Activated naive CD4-positive, alpha-beta T cell treated with anti-CD3 and anti-CD28 coated beads, Interleukin-2, amount 10 ng/mL, durations not matched to agents 7 days and 5 days (primary cell): ENCODE measurements at regions not wholly inside any gene's neighbourhood (a gene's known extent, or its start where the extent isn't known, plus 50 kb on each side); places are given as distances from the start of the nearest gene placed in this dataset.

Experiments
- CTCF ChIA-PET: fragments of 350-600 bp; sonication (Branson Sonifier 250); formaldehyde crosslinking; loops from one replicate; lab custom pipeline; 2021; ENCODE audit warnings: antibody characterized with exemption; lab: Charles Lee
- DNase-seq: peaks from one replicate; pipeline ENCODE4 v3.0.0-alpha.2; 2020
- H3K27ac Mint-ChIP-seq: one replicate; pipeline ENCODE4 v1.8.0; 2021; ENCODE audit warnings: mild to moderate bottlenecking, moderate library complexity, mixed read lengths
- H3K27me3 Mint-ChIP-seq: one replicate; pipeline ENCODE4 v1.8.0; 2021; ENCODE audit warnings: mild to moderate bottlenecking, mixed read lengths
- H3K36me3 Mint-ChIP-seq: one replicate; pipeline ENCODE4 v1.8.0; 2021; ENCODE audit warnings: mixed read lengths
- H3K4me1 Mint-ChIP-seq: one replicate; pipeline ENCODE4 v1.8.0; 2021; ENCODE audit warnings: mixed read lengths
- H3K4me3 Mint-ChIP-seq: one replicate; pipeline ENCODE4 v1.8.0; 2021; ENCODE audit warnings: mild to moderate bottlenecking, moderate library complexity, mixed read lengths
- H3K9me3 Mint-ChIP-seq: one replicate; pipeline ENCODE4 v1.8.0; 2021; ENCODE audit warnings: mixed read lengths

DNA sequence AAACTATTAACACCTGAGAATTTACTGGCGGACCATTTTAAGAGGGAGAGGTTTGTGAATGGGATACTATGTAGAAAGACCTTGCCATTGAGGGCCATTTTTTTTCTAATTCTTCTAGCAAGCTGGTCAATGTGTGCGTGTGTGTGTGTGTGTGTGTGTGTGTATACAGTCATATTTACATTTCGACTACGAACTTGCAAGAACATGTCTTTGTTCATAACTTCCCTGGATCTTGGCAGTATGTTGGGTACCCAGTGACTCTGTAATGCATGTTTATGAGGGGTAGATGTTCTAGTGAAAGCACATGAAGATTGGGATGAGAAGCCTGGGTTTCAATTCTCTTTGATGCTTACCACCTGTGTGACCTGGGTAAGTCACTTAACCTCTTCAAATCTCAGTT, 133.6 kb downstream of the UBE2E3 start:
- Mint-ChIP-seq H3K36me3 (peaks cover 25% of the 10 kb centered on the region), H3K27me3 (no peaks in the 10 kb centered on the region), H3K4me3 (no peak overlapping the region), H3K4me1 (peaks cover 12% of the 10 kb centered on the region), H3K27ac (no peak overlapping the region), H3K9me3 (peaks cover 17% of the 10 kb centered on the region)
- DNase-seq: no peak
- CTCF ChIA-PET: no interaction called here

DNA sequence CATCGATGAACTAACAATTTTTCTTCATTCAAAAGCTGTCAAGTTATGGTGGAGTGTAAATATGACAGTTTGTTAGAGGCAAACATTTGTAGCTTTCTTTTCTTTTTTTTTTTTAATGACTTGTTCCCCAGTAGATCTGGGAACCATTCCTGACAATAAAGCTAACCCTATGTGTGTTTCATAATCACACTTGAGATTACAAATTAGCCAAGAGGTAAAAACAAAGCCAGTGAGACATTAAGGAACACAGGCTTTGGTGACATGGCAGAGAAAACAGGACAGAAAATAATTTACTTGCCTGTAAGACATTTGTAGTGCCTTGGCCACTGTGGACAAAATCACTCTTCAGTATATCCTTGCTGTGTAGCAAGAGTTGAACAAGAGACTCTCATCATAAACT, 135.9 kb downstream of the UBE2E3 start:
- DNase-seq: no peak
- H3K27me3 Mint-ChIP-seq: no peaks in the 10 kb centered on the region
- no peak overlapping the region for H3K27ac Mint-ChIP-seq
- peaks cover 21% of the 10 kb centered on the region for H3K4me1 Mint-ChIP-seq
- peaks cover 23% of the 10 kb centered on the region for H3K36me3 Mint-ChIP-seq
- CTCF ChIA-PET: no interaction called here
- H3K9me3 Mint-ChIP-seq: peaks cover 20% of the 10 kb centered on the region
- no peak overlapping the region for H3K4me3 Mint-ChIP-seq

DNA sequence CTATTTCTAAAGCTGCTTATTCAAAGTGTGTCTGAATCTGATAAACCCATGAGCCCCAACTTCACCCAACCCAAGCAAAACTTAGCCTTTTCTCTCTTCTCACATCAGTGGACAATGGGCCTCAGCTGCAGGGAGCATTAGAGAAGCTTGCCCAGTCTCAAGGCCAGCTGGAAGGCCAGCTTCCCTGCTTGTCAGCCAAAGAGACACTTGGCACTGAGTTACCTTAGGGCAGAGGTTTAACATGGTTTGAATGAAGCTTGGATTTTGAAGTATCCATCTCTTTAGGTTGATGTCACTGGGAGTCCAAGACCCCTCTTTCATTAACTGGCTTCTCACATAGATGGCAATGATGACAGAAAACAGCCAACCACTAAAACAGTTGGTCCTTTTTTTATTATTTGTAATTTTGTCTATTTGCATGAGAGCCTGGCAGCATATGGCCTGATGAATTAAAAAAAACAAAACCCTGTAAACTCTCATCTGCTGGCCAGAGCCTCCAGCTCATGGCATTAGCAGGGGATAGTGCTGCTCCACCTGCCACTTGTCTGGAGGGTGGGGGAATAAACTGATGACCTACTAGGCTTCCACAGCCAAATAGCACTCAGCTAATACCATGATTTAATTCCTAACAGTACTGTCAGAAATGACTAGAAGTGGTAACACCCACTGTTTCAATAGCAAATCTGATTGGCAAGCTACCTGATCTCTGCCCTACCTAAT, 137.0 kb downstream of the UBE2E3 start:
- CTCF ChIA-PET: interaction anchor here (0.7 kb wide), 1 partner anchor 144 kb away, joined by 4 read pairs; no protein-coding TSS in a partner anchor
- Mint-ChIP-seq H3K27ac (no peak overlapping the region), H3K4me1 (peaks cover 30% of the 10 kb centered on the region), H3K4me3 (no peak overlapping the region), H3K9me3 (peaks cover 20% of the 10 kb centered on the region), H3K27me3 (no peaks in the 10 kb centered on the region), H3K36me3 (peaks cover 29% of the 10 kb centered on the region)
- DNase-seq: no peak

DNA sequence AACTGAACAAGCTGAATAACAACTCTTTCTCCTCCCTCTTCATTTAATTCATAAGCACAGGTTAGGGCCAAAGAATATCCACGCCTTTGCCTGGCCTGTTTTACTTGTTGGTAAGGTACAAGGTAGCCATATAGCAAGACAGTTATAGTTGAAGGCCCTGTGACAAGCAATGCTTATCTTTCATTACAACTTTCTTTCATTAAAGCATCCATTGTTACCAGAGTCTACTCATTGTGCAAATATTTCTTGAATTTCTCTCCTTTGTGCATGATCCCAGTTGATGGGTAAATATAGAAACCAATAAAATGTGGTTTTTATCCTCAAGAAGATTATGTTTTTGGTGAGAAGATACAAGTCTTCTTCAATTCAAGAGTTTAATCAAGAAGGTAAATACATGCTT, 140.2 kb downstream of the UBE2E3 start:
- Mint-ChIP-seq H3K9me3 (peaks cover 18% of the 10 kb centered on the region), H3K36me3 (peaks cover 31% of the 10 kb centered on the region), H3K27ac (no peak overlapping the region), H3K4me3 (no peak overlapping the region), H3K27me3 (no peaks in the 10 kb centered on the region), H3K4me1 (peaks cover 51% of the 10 kb centered on the region)
- DNase-seq: no peak
- CTCF ChIA-PET: interaction anchor here (1.0 to 2.8 kb wide), 3 partner anchors 9 to 346 kb away, joined by 3 to 15 read pairs (median 3); no protein-coding TSS in a partner anchor

DNA sequence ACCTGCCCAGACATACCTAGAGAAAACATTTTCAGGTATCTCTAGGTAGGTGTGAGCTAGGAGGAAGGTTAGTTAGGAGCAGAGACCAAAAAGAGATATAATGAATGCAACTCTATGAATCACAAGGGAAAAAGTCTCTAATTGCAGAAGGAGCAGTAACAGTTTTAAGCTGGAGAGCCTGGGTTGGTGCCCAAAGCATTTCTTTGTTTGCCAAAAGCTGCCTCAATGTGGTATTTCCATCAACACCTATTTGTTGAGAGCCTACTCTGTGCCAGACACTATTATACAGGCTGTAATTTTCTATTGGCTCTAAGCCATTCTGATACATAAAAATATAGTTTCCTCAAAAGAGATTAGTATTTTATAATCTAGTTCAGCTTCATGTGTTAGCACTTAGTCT, 141.6 kb downstream of the UBE2E3 start:
- peaks cover 18% of the 10 kb centered on the region for H3K9me3 Mint-ChIP-seq
- H3K4me1 Mint-ChIP-seq: peaks cover 62% of the 10 kb centered on the region
- H3K36me3 Mint-ChIP-seq: peaks cover 38% of the 10 kb centered on the region
- no peaks in the 10 kb centered on the region for H3K27me3 Mint-ChIP-seq
- H3K4me3 Mint-ChIP-seq: no peak overlapping the region
- CTCF ChIA-PET: interaction anchor here (1.0 to 2.8 kb wide), 7 partner anchors 10 to 345 kb away, joined by 3 to 15 read pairs (median 4); partner anchors contain the start of gene ITGA4
- DNase-seq: no peak
- H3K27ac Mint-ChIP-seq: no peak overlapping the region

DNA sequence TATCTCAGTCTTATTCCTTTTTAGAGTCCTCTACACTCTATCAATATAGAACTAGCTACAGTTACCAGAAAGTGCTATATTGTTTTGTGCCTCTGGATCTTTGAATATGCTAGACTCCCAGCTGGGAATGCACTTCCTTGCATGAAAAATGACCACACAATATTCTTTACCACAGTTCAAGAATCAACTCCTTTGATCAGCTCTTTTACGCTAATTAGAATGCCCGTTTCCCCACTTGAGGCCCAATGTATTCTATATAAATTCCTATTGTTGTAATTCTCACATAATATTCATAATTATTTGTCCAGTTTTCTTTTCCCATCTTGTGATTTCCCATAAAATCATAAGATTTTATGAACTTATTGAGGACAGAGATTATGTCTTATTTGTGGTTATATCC, 142.2 kb downstream of the UBE2E3 start:
- DNase-seq: no peak
- Mint-ChIP-seq H3K4me1 (peaks cover 66% of the 10 kb centered on the region), H3K4me3 (no peak overlapping the region), H3K9me3 (peaks cover 18% of the 10 kb centered on the region), H3K27me3 (no peaks in the 10 kb centered on the region), H3K27ac (no peak overlapping the region), H3K36me3 (peaks cover 38% of the 10 kb centered on the region)
- CTCF ChIA-PET: interaction anchor here (1.0 to 2.8 kb wide), 5 partner anchors 11 to 335 kb away, joined by 4 to 15 read pairs (median 4); partner anchors contain the start of gene ITGA4

DNA sequence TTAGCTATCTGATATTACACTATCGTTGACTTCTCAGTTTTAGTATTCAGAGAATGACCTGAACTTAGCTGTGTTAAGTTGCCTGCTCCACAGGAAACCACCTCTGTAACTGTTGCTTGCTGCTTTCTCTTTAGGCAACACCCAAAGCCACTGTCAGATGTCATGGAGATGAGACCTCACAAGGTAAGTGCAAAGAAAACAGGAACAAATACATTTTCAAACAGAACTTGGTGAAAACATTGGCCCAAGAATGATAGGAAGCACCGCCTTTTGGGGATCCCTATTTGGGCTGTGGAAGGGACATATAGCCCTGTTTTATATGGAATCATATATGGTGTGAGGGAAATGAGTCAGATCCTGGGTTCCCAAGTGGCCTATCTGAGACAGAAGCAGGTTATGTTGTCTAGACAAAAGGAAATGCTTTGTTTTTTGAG, 143.4 kb downstream of the UBE2E3 start:
- peak; percentile 76 for DNase-seq
- CTCF ChIA-PET: interaction anchor here (0.8 to 1.2 kb wide), 3 partner anchors 11 to 181 kb away, joined by 3 to 4 read pairs (median 3); no protein-coding TSS in a partner anchor
- peaks cover 40% of the 10 kb centered on the region for H3K36me3 Mint-ChIP-seq
- H3K4me3 Mint-ChIP-seq: peak overlapping the region; percentile 75
- H3K4me1 Mint-ChIP-seq: peaks cover 76% of the 10 kb centered on the region
- H3K9me3 Mint-ChIP-seq: peaks cover 14% of the 10 kb centered on the region
- H3K27ac Mint-ChIP-seq: peak overlapping the region; percentile 99
- no peaks in the 10 kb centered on the region for H3K27me3 Mint-ChIP-seq

DNA sequence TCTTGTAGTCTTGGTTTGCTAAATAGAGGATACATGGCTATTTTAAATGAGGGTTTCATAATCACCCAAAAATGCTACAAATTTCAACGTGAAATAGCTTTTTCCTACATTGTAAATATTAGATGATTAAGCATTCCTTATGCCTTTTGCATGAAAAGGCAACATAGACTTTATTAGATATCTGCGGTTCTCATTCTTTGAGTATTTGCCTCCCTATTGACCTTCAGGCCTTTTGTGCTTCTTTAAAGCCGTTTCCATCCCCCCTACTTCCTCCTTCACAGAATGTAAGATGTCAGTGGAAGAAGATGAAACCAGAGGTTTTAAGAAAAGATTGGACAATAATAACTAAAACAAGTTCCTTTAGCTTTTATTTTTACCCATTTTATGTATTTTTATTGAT, 144.1 kb downstream of the UBE2E3 start:
- H3K27me3 Mint-ChIP-seq: no peaks in the 10 kb centered on the region
- peaks cover 13% of the 10 kb centered on the region for H3K9me3 Mint-ChIP-seq
- peak overlapping the region; percentile 99 for H3K27ac Mint-ChIP-seq
- CTCF ChIA-PET: interaction anchor here (0.7 to 1.4 kb wide), 5 partner anchors 12 to 333 kb away, joined by 3 to 5 read pairs (median 3); partner anchors contain the start of gene ITGA4
- DNase-seq: no peak
- peaks cover 41% of the 10 kb centered on the region for H3K36me3 Mint-ChIP-seq
- H3K4me1 Mint-ChIP-seq: peaks cover 77% of the 10 kb centered on the region
- peak overlapping the region; percentile 75 for H3K4me3 Mint-ChIP-seq

DNA sequence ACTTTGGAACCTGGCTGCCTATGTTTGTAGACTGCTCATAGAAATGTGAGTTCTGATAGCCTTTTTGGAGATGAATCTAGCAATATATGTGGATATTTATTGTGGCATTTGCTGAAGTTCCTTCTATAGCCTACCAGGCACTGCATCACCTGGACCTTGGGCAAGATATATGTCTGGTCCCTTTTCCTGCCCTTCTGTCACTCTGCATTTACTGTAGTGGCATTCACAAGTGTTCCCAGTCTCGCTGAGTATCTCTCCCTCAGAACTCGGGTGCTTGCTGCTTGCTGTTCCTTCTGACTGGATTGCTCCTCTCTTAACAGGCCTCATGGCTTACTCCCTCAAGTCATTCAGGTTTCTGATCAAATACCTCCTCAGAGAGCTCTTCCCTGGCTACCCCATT, 145.0 kb downstream of the UBE2E3 start:
- CTCF ChIA-PET: interaction anchor here (1.2 to 1.4 kb wide), 3 partner anchors 20 to 332 kb away, joined by 3 to 5 read pairs (median 5); partner anchors contain the start of gene ITGA4
- no peak for DNase-seq
- Mint-ChIP-seq H3K9me3 (peaks cover 13% of the 10 kb centered on the region), H3K4me3 (peak overlapping the region; percentile 75), H3K27me3 (no peaks in the 10 kb centered on the region), H3K27ac (peak overlapping the region; percentile 99), H3K36me3 (peaks cover 43% of the 10 kb centered on the region), H3K4me1 (peaks cover 80% of the 10 kb centered on the region)

DNA sequence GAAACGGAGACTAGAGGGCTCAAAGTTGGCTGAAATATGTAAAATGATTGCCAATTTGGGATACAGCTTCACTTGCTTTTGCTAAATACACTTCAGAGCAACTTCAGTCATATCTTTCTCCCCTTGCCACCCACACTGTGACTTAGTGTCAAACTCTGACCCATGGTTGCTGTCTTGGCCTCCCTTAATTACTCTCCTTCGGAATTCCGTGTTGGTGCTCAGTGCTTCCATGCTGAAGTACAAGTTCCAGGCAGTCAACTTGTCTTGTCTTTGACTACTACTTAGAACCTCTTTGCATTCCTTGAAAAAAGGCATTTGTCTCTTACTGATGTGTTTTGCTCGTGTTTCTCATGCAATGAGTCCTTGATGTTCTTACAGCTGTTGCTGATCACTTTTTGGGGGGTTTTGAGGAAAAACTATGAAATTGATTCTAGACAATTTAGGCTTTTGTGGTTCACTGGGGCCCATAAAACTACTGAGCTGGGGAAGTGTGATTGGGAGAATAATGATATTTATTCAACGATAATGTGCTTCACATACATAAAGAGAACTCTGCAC, 146.0 kb downstream of the UBE2E3 start:
- H3K27me3 Mint-ChIP-seq: no peaks in the 10 kb centered on the region
- peaks cover 42% of the 10 kb centered on the region for H3K36me3 Mint-ChIP-seq
- DNase-seq: no peak
- CTCF ChIA-PET: interaction anchor here (1.2 to 1.5 kb wide), 3 partner anchors 14 to 52 kb away, joined by 3 read pairs; no protein-coding TSS in a partner anchor
- peaks cover 9% of the 10 kb centered on the region for H3K9me3 Mint-ChIP-seq
- peaks cover 79% of the 10 kb centered on the region for H3K4me1 Mint-ChIP-seq
- H3K4me3 Mint-ChIP-seq: peak overlapping the region; percentile 51
- H3K27ac Mint-ChIP-seq: peak overlapping the region; percentile 86

DNA sequence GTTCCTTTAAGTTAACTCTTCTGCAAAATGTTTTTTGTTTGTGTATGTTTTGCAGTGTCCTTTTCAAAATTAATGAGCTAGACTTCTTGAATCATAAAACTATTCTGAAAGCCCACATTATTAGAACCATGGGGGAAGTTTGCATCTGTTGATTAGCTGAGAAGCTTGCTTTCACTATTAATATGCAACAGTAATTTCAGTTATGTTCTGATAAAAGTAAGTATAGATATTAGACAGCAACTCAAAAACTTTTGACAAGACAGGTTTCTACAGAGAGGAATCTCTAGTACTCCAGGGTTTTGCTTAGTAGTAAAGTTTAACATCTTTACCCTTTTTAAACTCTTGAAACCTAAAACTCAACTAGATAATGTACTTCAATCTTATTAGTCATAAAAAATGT, 147.8 kb downstream of the UBE2E3 start:
- Mint-ChIP-seq H3K27ac (peak overlapping the region; percentile 75), H3K4me1 (peaks cover 78% of the 10 kb centered on the region), H3K9me3 (peaks cover 6% of the 10 kb centered on the region), H3K4me3 (no peak overlapping the region), H3K36me3 (peaks cover 39% of the 10 kb centered on the region), H3K27me3 (no peaks in the 10 kb centered on the region)
- no peak for DNase-seq
- CTCF ChIA-PET: interaction anchor here (1.1 to 1.2 kb wide), 2 partner anchors 23 to 327 kb away, joined by 3 to 4 read pairs; no protein-coding TSS in a partner anchor

DNA sequence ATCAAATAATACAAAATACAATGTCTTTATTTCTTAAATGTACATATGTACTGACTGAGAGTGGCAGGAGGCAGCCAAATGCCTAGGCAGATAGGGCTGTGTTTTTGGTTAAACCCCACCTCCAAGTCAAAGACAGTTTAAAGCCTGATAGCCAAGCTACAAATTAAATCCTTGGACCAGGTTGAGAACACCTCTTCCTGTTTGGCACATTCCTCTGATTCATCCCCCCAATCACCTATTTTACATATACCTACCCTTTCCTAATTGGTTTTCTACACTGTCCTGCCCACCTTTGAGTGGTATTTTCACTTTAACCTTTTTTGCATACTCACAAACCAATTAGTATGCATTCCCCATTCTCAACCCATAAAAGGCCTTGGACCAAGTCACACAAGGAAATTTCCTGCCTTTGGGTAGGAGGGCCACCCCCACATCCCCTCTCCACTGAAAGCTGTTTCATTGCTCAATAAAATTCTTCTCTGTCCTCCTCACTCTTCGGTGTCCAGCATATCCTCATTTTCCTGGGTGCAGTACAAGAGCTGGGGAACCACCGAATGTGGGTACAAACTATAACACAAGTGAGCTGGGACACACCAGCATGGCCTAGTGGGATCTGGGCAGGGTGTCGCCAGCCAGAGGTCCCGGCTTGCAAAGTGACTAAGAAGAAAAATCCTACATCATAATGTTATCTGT, 149.1 kb downstream of the UBE2E3 start:
- CTCF ChIA-PET: no interaction called here
- H3K4me1 Mint-ChIP-seq: peaks cover 69% of the 10 kb centered on the region
- peak overlapping the region; percentile 19 for H3K4me3 Mint-ChIP-seq
- peaks cover 7% of the 10 kb centered on the region for H3K9me3 Mint-ChIP-seq
- DNase-seq: no peak
- peak overlapping the region; percentile 40 for H3K27ac Mint-ChIP-seq
- no peaks in the 10 kb centered on the region for H3K27me3 Mint-ChIP-seq
- peaks cover 44% of the 10 kb centered on the region for H3K36me3 Mint-ChIP-seq

DNA sequence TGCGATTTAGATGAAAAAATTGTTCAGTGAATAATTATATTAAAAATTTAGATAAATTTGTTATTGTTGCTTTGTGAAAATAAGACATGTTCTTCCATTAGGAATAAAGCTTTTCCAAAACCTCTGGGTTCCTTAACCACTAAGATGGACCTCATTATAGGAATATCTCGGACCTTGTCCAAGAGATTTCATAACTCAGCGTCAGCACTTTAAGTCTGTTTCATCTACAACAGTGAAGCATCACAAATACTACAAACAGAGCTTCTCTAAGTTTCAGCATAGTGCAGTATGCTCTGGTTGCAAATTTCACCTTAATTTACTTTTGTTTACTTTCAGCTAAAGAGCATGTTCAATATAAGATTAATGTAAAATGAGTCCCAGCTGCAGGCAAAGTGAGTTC, 150.3 kb downstream of the UBE2E3 start:
- H3K4me3 Mint-ChIP-seq: peak overlapping the region; percentile 64
- no peak for DNase-seq
- peaks cover 47% of the 10 kb centered on the region for H3K36me3 Mint-ChIP-seq
- peaks cover 59% of the 10 kb centered on the region for H3K4me1 Mint-ChIP-seq
- no peaks in the 10 kb centered on the region for H3K27me3 Mint-ChIP-seq
- peak overlapping the region; percentile 83 for H3K27ac Mint-ChIP-seq
- H3K9me3 Mint-ChIP-seq: peaks cover 11% of the 10 kb centered on the region
- CTCF ChIA-PET: interaction anchor here (0.9 to 1.5 kb wide), 3 partner anchors 11 to 324 kb away, joined by 4 to 5 read pairs (median 4); no protein-coding TSS in a partner anchor

DNA sequence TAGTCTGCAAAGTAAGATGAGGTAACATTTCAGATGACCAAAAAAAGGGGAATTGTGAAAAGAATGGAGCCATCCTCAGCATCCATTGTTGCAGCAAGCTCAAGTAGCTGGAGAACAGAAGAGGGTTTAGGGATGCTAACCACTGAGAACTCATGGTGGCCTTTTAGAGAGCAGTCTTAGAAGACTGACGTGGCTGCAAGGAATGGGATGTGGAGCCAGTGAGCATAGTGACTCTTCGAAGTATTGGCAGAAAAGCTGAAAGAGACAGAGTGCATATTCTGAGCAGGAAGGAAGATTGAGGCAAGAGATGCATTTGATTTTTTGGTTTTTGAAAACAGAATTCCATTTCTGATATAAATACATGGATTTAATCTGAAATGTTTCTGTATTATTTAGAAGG, 151.2 kb downstream of the UBE2E3 start:
- peak overlapping the region; percentile 64 for H3K4me3 Mint-ChIP-seq
- H3K27ac Mint-ChIP-seq: peak overlapping the region; percentile 83
- H3K9me3 Mint-ChIP-seq: peaks cover 17% of the 10 kb centered on the region
- peaks cover 46% of the 10 kb centered on the region for H3K36me3 Mint-ChIP-seq
- no peaks in the 10 kb centered on the region for H3K27me3 Mint-ChIP-seq
- CTCF ChIA-PET: interaction anchor here (0.9 to 1.9 kb wide), 3 partner anchors 13 to 323 kb away, joined by 4 to 8 read pairs (median 5); no protein-coding TSS in a partner anchor
- no peak for DNase-seq
- H3K4me1 Mint-ChIP-seq: peaks cover 50% of the 10 kb centered on the region
